SK-N-SH treated with all-trans-retinoic acid at 6 μM for 48 hours (cell line): ENCODE measurements at regions not wholly inside any gene's neighbourhood (a gene's known extent, or its start where the extent isn't known, plus 50 kb on each side); places are given as distances from the start of the nearest gene placed in this dataset.

ENCODE experiments used
- ATAC-seq: fragments of 200-7000 bp; cut with Tn5 transposase; 3 replicates; pipeline ENCODE4 v1.9.1; 2020; ENCODE audit warnings: mild to moderate bottlenecking, moderate library complexity
- ARNTL ChIP-seq: fragments of 450-650 bp; formaldehyde crosslinking; IDR thresholded peaks from 2 replicates; pipeline ENCODE4 v1.5.0; 2020; ENCODE audit warnings: low read depth, mild to moderate bottlenecking, moderate library complexity, borderline replicate concordance
- BACH2 ChIP-seq: fragments of 250-450 bp; sonication (Bioruptor Pico); IDR thresholded peaks from 2 replicates; pipeline ENCODE4 v1.9.0; 2021; ENCODE audit warnings: mild to moderate bottlenecking, borderline replicate concordance
- CREB5 ChIP-seq: fragments of 250-450 bp; sonication (Bioruptor Pico); IDR thresholded peaks from 2 replicates; pipeline ENCODE4 v1.5.1; 2020; ENCODE audit warnings: low read depth, mild to moderate bottlenecking, moderate library complexity
- CSDC2 ChIP-seq: fragments of 250-450 bp; sonication (Bioruptor Pico); IDR thresholded peaks from 2 replicates; pipeline ENCODE4 v1.5.0; 2020; ENCODE audit warnings: mild to moderate bottlenecking, moderate library complexity
- CSRNP3 ChIP-seq: fragments of 250-450 bp; sonication (Bioruptor Pico); IDR thresholded peaks from 2 replicates; pipeline ENCODE4 v1.5.1; 2021; ENCODE audit warnings: mild to moderate bottlenecking, moderate library complexity
- ESRRG ChIP-seq: fragments of 250-450 bp; sonication (Bioruptor Pico); IDR thresholded peaks from 2 replicates; pipeline ENCODE4 v1.6.1; 2021; ENCODE audit warnings: mild to moderate bottlenecking
- GLIS3 ChIP-seq: fragments of 250-450 bp; sonication (Bioruptor Pico); IDR thresholded peaks from 2 replicates; pipeline ENCODE4 v1.5.0; 2020; ENCODE audit warnings: mild to moderate bottlenecking, moderate library complexity
- ISL1 ChIP-seq: fragments of 250-450 bp; sonication (Bioruptor Pico); IDR thresholded peaks from 2 replicates; pipeline ENCODE4 v2.1.2; 2022; ENCODE audit warnings: mild to moderate bottlenecking, moderate library complexity
- OSR1 ChIP-seq: fragments of 250-450 bp; sonication (Bioruptor Pico); IDR thresholded peaks from 2 replicates; pipeline ENCODE4 v1.8.0; 2022; ENCODE audit warnings: moderate library complexity, mild to moderate bottlenecking, inconsistent platforms
- PPARA ChIP-seq: fragments of 250-450 bp; sonication (Bioruptor Pico); IDR thresholded peaks from 2 replicates; pipeline ENCODE4 v1.5.0; 2020; ENCODE audit warnings: mild to moderate bottlenecking, borderline replicate concordance
- RARB ChIP-seq: fragments of 250-450 bp; sonication (Bioruptor Pico); IDR thresholded peaks from 2 replicates; pipeline ENCODE4 v1.8.0; 2021; ENCODE audit warnings: mild to moderate bottlenecking, moderate library complexity
- SNAI2 ChIP-seq: fragments of 250-450 bp; sonication (Bioruptor Pico); IDR thresholded peaks from 2 replicates; pipeline ENCODE4 v1.5.0; 2020; ENCODE audit warnings: mild to moderate bottlenecking, moderate library complexity
- TCF4 ChIP-seq: fragments of 250-450 bp; sonication (Bioruptor Pico); IDR thresholded peaks from 2 replicates; pipeline ENCODE4 v1.8.0; 2021; ENCODE audit warnings: mild to moderate bottlenecking, moderate library complexity, borderline replicate concordance
- TSHZ2 ChIP-seq: fragments of 250-450 bp; sonication (Bioruptor Pico); IDR thresholded peaks from 2 replicates; pipeline ENCODE4 v1.5.0; 2020; ENCODE audit warnings: mild to moderate bottlenecking, moderate library complexity
- ZC3H10 ChIP-seq: fragments of 250-450 bp; sonication (Bioruptor Pico); IDR thresholded peaks from 2 replicates; pipeline ENCODE4 v1.5.1; 2021; ENCODE audit warnings: mild to moderate bottlenecking, moderate library complexity
- ZFP3 ChIP-seq: fragments of 250-450 bp; sonication (Bioruptor Pico); IDR thresholded peaks from 2 replicates; pipeline ENCODE4 v1.5.0; 2020; ENCODE audit warnings: mild to moderate bottlenecking, moderate library complexity
- ZFP30 ChIP-seq: fragments of 450-650 bp; formaldehyde crosslinking; IDR thresholded peaks from 2 replicates; pipeline ENCODE4 v1.5.0; 2022; ENCODE audit warnings: mild to moderate bottlenecking, moderate library complexity
- ZNF565 ChIP-seq: fragments of 450-650 bp; formaldehyde crosslinking; conservative IDR thresholded peaks from 2 replicates; pipeline ENCODE4 v1.5.0; 2020; ENCODE audit warnings: low read depth, mild to moderate bottlenecking, moderate library complexity
- ZNF70 ChIP-seq: fragments of 450-650 bp; formaldehyde crosslinking; IDR thresholded peaks from 2 replicates; pipeline ENCODE4 v1.5.0; 2020; ENCODE audit warnings: mild to moderate bottlenecking, moderate library complexity
- ZNF8 ChIP-seq: fragments of 450-650 bp; formaldehyde crosslinking; IDR thresholded peaks from 2 replicates; pipeline ENCODE4 v1.5.0; 2020; ENCODE audit warnings: mild to moderate bottlenecking, moderate library complexity
- TF ChIP-seq, protein P1 (sequence below): fragments of 250-450 bp; sonication (Bioruptor Pico); IDR thresholded peaks from 2 replicates; pipeline ENCODE4 v1.8.0; 2020; ENCODE audit warnings: mild to moderate bottlenecking, moderate library complexity, borderline replicate concordance

- no peak for TF ChIP-seq ZFP30 (CRISPR knock-in tag)
- no peak for TF ChIP-seq CSRNP3 (CRISPR knock-in tag)
- no peak for TF ChIP-seq ZC3H10 (CRISPR knock-in tag)
- no peak for TF ChIP-seq ZNF565 (CRISPR knock-in tag)
- no peak for TF ChIP-seq ARNTL
- no peak for TF ChIP-seq ESRRG (CRISPR knock-in tag)
- TF ChIP-seq TSHZ2 (CRISPR knock-in tag), result no peak
- no peak for TF ChIP-seq BACH2 (CRISPR knock-in tag)
- TF ChIP-seq, protein P1, sequence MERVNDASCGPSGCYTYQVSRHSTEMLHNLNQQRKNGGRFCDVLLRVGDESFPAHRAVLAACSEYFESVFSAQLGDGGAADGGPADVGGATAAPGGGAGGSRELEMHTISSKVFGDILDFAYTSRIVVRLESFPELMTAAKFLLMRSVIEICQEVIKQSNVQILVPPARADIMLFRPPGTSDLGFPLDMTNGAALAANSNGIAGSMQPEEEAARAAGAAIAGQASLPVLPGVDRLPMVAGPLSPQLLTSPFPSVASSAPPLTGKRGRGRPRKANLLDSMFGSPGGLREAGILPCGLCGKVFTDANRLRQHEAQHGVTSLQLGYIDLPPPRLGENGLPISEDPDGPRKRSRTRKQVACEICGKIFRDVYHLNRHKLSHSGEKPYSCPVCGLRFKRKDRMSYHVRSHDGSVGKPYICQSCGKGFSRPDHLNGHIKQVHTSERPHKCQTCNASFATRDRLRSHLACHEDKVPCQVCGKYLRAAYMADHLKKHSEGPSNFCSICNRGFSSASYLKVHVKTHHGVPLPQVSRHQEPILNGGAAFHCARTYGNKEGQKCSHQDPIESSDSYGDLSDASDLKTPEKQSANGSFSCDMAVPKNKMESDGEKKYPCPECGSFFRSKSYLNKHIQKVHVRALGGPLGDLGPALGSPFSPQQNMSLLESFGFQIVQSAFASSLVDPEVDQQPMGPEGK, result no peak
- no peak for TF ChIP-seq ZNF70 (CRISPR knock-in tag)
- TF ChIP-seq GLIS3 (CRISPR knock-in tag), result no peak
- no peak for TF ChIP-seq OSR1
- no peak for TF ChIP-seq RARB (CRISPR knock-in tag)
- TF ChIP-seq CREB5 (CRISPR knock-in tag), result no peak
- TF ChIP-seq TCF4 (CRISPR knock-in tag), result no peak
- TF ChIP-seq SNAI2 (CRISPR knock-in tag), result no peak
- TF ChIP-seq ISL1 (CRISPR knock-in tag), result no peak
- no peak for TF ChIP-seq ZFP3 (CRISPR knock-in tag)
- ATAC-seq, result no peak
These were observed 52.6 kb upstream of the OLFM4 start for GRCh38 chr13:52975969-52976368.

GRCh38 chr13:52975161-52975560 lies 53.5 kb upstream of the OLFM4 start:
- TF ChIP-seq PPARA (CRISPR knock-in tag) (no peak), CSDC2 (CRISPR knock-in tag) (no peak), ZNF565 (CRISPR knock-in tag) (no peak), SNAI2 (CRISPR knock-in tag) (no peak)
- TF ChIP-seq, all 23 proteins: peak for 0

GRCh38 chr13:52974711-52975110 lies 53.9 kb upstream of the OLFM4 start:
- no peak for ATAC-seq
- TF ChIP-seq ZFP3 (CRISPR knock-in tag) (no peak), ZNF8 (no peak), SNAI2 (CRISPR knock-in tag) (no peak), ARNTL (no peak), CSRNP3 (CRISPR knock-in tag) (no peak), ZC3H10 (CRISPR knock-in tag) (no peak), ZNF565 (CRISPR knock-in tag) (no peak), PPARA (CRISPR knock-in tag) (no peak), ZFP30 (CRISPR knock-in tag) (no peak), GLIS3 (CRISPR knock-in tag) (no peak), RARB (CRISPR knock-in tag) (no peak), ZNF70 (CRISPR knock-in tag) (no peak), CSDC2 (CRISPR knock-in tag) (no peak), TCF4 (CRISPR knock-in tag) (no peak), TSHZ2 (CRISPR knock-in tag) (no peak), BACH2 (CRISPR knock-in tag) (no peak), OSR1 (no peak), ISL1 (CRISPR knock-in tag) (no peak)
- TF ChIP-seq, protein P1, result no peak

More at GRCh38 chr13:52975161-52975560, 53.5 kb upstream of the OLFM4 start:
- no peak for ATAC-seq
